Keratinocyte (primary cell): ENCODE measurements at regions not wholly inside any gene's neighbourhood (a gene's known extent, or its start where the extent isn't known, plus 50 kb on each side); places are given as distances from the start of the nearest gene placed in this dataset.

ENCODE experiments used
- DNase-seq: peaks from one replicate; pipeline ENCODE4 v3.0.0-alpha.2; 2011; ENCODE audit warnings: low read depth, missing footprints, low spot score
- FAIRE-seq: peaks from 2 replicates; lab custom pipeline; 2011; peaks lifted over from hg19 to GRCh38; lab: Jason Lieb, UNC
- H2AFZ ChIP-seq: 2 replicates; pipeline ENCODE4 v1.6.0; 2012; ENCODE audit warnings: low read length, control low read depth, inconsistent platforms; ENCODE audit not compliant: control insufficient read depth
- H3K27ac ChIP-seq: 2 replicates; pipeline ENCODE4 v1.5.1; 2011; ENCODE audit warnings: low read length; ENCODE audit not compliant: control insufficient read depth, insufficient read depth
- H3K27me3 ChIP-seq: 3 replicates; pipeline ENCODE4 v1.6.0; 2011; ENCODE audit warnings: low read length; ENCODE audit not compliant: control insufficient read depth, insufficient read depth; ENCODE audit errors: extremely low read depth
- H3K36me3 ChIP-seq, 2 experiments: 2 replicates in 1 of 2; 3 replicates in 1 of 2; pipeline ENCODE4 v1.5.1; 2011; ENCODE audit warnings: low read length in 2 of 2, mild to moderate bottlenecking in 1 of 2; ENCODE audit not compliant: control insufficient read depth in 2 of 2, insufficient read depth in 2 of 2; ENCODE audit errors: extremely low read depth in 1 of 2
- H3K4me1 ChIP-seq: 3 replicates; pipeline ENCODE4 v1.5.1; 2011; ENCODE audit warnings: low read length; ENCODE audit not compliant: control insufficient read depth, insufficient read depth; ENCODE audit errors: extremely low read depth
- H3K4me2 ChIP-seq: 3 replicates; pipeline ENCODE4 v1.6.0; 2011; ENCODE audit warnings: low read depth, low read length; ENCODE audit not compliant: control insufficient read depth, insufficient read depth; ENCODE audit errors: extremely low read depth
- H3K4me3 ChIP-seq, 3 experiments: fragments of 200-600 bp in 1 of 3; sonication (generic) in 1 of 3; 2 replicates in 2 of 3; 3 replicates in 1 of 3; pipeline ENCODE4 v1.5.1; 2011 to 2016; ENCODE audit warnings: low read length in 3 of 3, mild to moderate bottlenecking in 3 of 3, control low read depth in 2 of 3, inconsistent platforms in 1 of 3, low read depth in 1 of 3, mixed read lengths in 1 of 3, mixed run types in 1 of 3, moderate library complexity in 1 of 3; ENCODE audit not compliant: control insufficient read depth in 2 of 3, insufficient read depth in 2 of 3; ENCODE audit errors: extremely low read depth in 1 of 3
- H3K79me2 ChIP-seq: 2 replicates; pipeline ENCODE4 v1.6.0; 2012; ENCODE audit warnings: low read length; ENCODE audit not compliant: control insufficient read depth, insufficient read depth
- H3K9ac ChIP-seq: 3 replicates; pipeline ENCODE4 v1.6.0; 2011; ENCODE audit warnings: low read length; ENCODE audit not compliant: control insufficient read depth, insufficient read depth; ENCODE audit errors: extremely low read depth
- H3K9me1 ChIP-seq: 3 replicates; pipeline ENCODE4 v1.6.0; 2011; ENCODE audit warnings: low read length; ENCODE audit not compliant: control insufficient read depth, insufficient read depth; ENCODE audit errors: extremely low read depth
- H3K9me3 ChIP-seq: 2 replicates; pipeline ENCODE4 v1.5.1; 2012; ENCODE audit warnings: low read depth, low read length; ENCODE audit not compliant: control insufficient read depth
- H4K20me1 ChIP-seq: 3 replicates; pipeline ENCODE4 v1.6.0; 2011; ENCODE audit warnings: low read length; ENCODE audit not compliant: control insufficient read depth, insufficient read depth; ENCODE audit errors: extremely low read depth
- EZH2 ChIP-seq: IDR thresholded peaks from one replicate; pipeline ENCODE4 v1.6.1; 2012; ENCODE audit warnings: inconsistent platforms, mild to moderate bottlenecking, low read length, moderate library complexity
- dilution Hi-C: fragments of 300-500 bp; cut with MboI; formaldehyde crosslinking; loops from one replicate; pipeline ENCODE4 v1.7.0; 2020; ENCODE audit warnings: low sequenced_read_pairs; ENCODE audit not compliant: extremely low pct_ligation_motif_present
- TF ChIP-seq, protein P1 (sequence below), 3 experiments: IDR thresholded peaks in 1 of 3; conservative IDR thresholded peaks in 1 of 3; optimal IDR thresholded peaks in 1 of 3; 2 replicates in 2 of 3; 3 replicates in 1 of 3; pipeline versions ENCODE3 to v1.5.1; 2011; ENCODE audit warnings: low read length in 3 of 3, mild to moderate bottlenecking in 3 of 3, moderate library complexity in 2 of 3, control low read depth in 1 of 3, inconsistent platforms in 1 of 3; ENCODE audit not compliant: insufficient read depth in 2 of 3; ENCODE audit errors: extremely low read depth in 1 of 3

DNA sequence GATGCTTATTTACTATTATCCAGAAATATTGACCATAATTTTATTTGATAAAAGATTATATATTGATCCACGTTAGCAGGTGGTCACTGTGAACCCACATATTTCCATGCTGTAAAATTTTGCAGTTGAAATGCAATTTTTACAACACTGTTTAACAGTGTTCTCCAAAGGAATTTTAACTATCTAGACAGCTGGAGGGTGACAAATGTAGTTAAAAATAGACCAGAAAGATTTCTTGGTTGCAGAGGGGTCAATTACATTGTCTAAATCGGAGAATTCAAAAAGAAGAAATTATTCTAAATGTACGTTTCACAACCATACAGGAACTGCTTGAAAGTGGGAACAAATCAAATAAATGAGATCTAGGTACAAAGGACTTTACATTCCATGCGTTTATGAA lies 625.2 kb upstream of the NCAM2 start:
- TF ChIP-seq, protein P1, sequence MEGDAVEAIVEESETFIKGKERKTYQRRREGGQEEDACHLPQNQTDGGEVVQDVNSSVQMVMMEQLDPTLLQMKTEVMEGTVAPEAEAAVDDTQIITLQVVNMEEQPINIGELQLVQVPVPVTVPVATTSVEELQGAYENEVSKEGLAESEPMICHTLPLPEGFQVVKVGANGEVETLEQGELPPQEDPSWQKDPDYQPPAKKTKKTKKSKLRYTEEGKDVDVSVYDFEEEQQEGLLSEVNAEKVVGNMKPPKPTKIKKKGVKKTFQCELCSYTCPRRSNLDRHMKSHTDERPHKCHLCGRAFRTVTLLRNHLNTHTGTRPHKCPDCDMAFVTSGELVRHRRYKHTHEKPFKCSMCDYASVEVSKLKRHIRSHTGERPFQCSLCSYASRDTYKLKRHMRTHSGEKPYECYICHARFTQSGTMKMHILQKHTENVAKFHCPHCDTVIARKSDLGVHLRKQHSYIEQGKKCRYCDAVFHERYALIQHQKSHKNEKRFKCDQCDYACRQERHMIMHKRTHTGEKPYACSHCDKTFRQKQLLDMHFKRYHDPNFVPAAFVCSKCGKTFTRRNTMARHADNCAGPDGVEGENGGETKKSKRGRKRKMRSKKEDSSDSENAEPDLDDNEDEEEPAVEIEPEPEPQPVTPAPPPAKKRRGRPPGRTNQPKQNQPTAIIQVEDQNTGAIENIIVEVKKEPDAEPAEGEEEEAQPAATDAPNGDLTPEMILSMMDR (optimal IDR thresholded peaks at IDR 0.05 in 1 of 3, IDR thresholded peaks at IDR 0.05 in 1 of 3, conservative IDR thresholded peaks at IDR 0.05 in 1 of 3; ENCODE audit: extremely low read depth in 1 of 3, insufficient read depth in 2 of 3, low read length in 3 of 3) = no peak
- no peak for TF ChIP-seq EZH2

GRCh38 chr21:20377250-20377649 lies 621.0 kb upstream of the NCAM2 start:
- Histone ChIP-seq H2AFZ (no peak overlapping the region), H3K27ac (no peak overlapping the region), H3K9ac (no peak overlapping the region), H3K4me2 (no peak overlapping the region), H3K4me1 (no peaks in the 10 kb centered on the region), H3K36me3 (no peaks in the 10 kb centered on the region), H3K27me3 (no peaks in the 10 kb centered on the region), H3K4me3 (no peak overlapping the region), H3K79me2 (no peaks in the 10 kb centered on the region), H3K9me1 (no peaks in the 10 kb centered on the region), H4K20me1 (no peaks in the 10 kb centered on the region), H3K9me3 (no peaks in the 10 kb centered on the region)
- dilution Hi-C loops = no loop called here
- DNase-seq (no peak), FAIRE-seq (no peak)
- TF ChIP-seq, protein P1 (optimal IDR thresholded peaks at IDR 0.05 in 1 of 3, IDR thresholded peaks at IDR 0.05 in 1 of 3, conservative IDR thresholded peaks at IDR 0.05 in 1 of 3; ENCODE audit: extremely low read depth in 1 of 3, insufficient read depth in 2 of 3, low read length in 3 of 3) = no peak
- no peak for TF ChIP-seq EZH2

More for the DNA sequence above, 625.2 kb upstream of the NCAM2 start:
- no peaks in the 10 kb centered on the region for H3K4me1 ChIP-seq
- dilution Hi-C loops = no loop called here
- no peak overlapping the region for H3K9ac ChIP-seq
- no peaks in the 10 kb centered on the region for H3K27me3 ChIP-seq
- H3K36me3 ChIP-seq = no peaks in the 10 kb centered on the region
- H3K4me2 ChIP-seq = no peak overlapping the region
- no peak overlapping the region for H2AFZ ChIP-seq
- no peak overlapping the region for H3K27ac ChIP-seq
- H3K4me3 ChIP-seq = no peak overlapping the region
- no peak for DNase-seq
- H3K9me1 ChIP-seq = no peaks in the 10 kb centered on the region
- H3K79me2 ChIP-seq = no peaks in the 10 kb centered on the region
- H3K9me3 ChIP-seq = peaks cover 4% of the 10 kb centered on the region
- FAIRE-seq = no peak
- H4K20me1 ChIP-seq = no peaks in the 10 kb centered on the region
